ENCODE measurements at regions not wholly inside any gene's neighbourhood (a gene's known extent, or its start where the extent isn't known, plus 50 kb on each side); places are given as distances from the start of the nearest gene placed in this dataset.

- no peak for TF ChIP-seq POLR2A (IDR thresholded peaks at IDR 0.05)
- TF ChIP-seq CTCF (IDR thresholded peaks at IDR 0.05), result no peak
Measured at GRCh38 chr12:112577473-112578329, 159.0 kb downstream of the PTPN11 start.
